Prostate gland (tissue), 2 donors: ENCODE measurements at regions not wholly inside any gene's neighbourhood (a gene's known extent, or its start where the extent isn't known, plus 50 kb on each side); places are given as distances from the start of the nearest gene placed in this dataset.

ENCODE experiments used
- DNase-seq: peaks from one replicate; pipeline ENCODE4 v3.0.0-alpha.2; 2019; ENCODE audit warnings: low spot score
- H3K27ac ChIP-seq, 2 donors: fragments of 200-600 bp; sonication (generic); 2 replicates each; pipeline ENCODE4 v1.5.1; 2017 to 2019
- H3K27me3 ChIP-seq: fragments of 200-600 bp; sonication (generic); replicated peaks from 2 replicates; pipeline ENCODE4 v1.5.1; 2019; ENCODE audit not compliant: insufficient read depth
- H3K36me3 ChIP-seq, 2 donors: fragments of 200-600 bp; sonication (generic); 1 replicate in 1 of 2; 2 replicates in 1 of 2; pipeline versions ENCODE4 v1.5.1 to v1.8.1; 2017 to 2019
- H3K4me1 ChIP-seq: fragments of 200-600 bp; sonication (generic); replicated peaks from 2 replicates; pipeline ENCODE4 v1.5.1; 2019
- H3K4me3 ChIP-seq, 2 donors: fragments of 200-600 bp; sonication (generic); 2 replicates each; pipeline ENCODE4 v1.5.1; 2017 to 2019
- H3K9me3 ChIP-seq: fragments of 200-600 bp; sonication (generic); 2 replicates; pipeline ENCODE4 v1.5.1; 2017
- CTCF ChIP-seq, 4 experiments: fragments of 200-600 bp in 2 of 4; fragments of 450-650 bp in 2 of 4; sonication (generic) in 2 of 4; IDR thresholded peaks; 1 replicate in 3 of 4; 2 replicates in 1 of 4; pipeline ENCODE4 v1.5.1; 2016 to 2019; ENCODE audit warnings: antibody characterized with exemption in 4 of 4, mild to moderate bottlenecking in 2 of 4, moderate library complexity in 2 of 4
- POLR2A ChIP-seq: fragments of 450-650 bp; IDR thresholded peaks from one replicate; pipeline ENCODE4 v1.6.1; 2016; ENCODE audit warnings: antibody characterized with exemption, mild to moderate bottlenecking
- POLR2AphosphoS5 ChIP-seq: sonication (generic); formaldehyde crosslinking; IDR thresholded peaks from one replicate; pipeline ENCODE4 v1.6.1; 2017; ENCODE audit warnings: antibody characterized with exemption
- WGBS: methylation state at CpG from one replicate; pipeline ENCODE4 v1.1.5; 2018; 5-methylcytosine and 5-hydroxymethylcytosine counted together
- intact Hi-C: fragments of 100-400 bp; cut with DNase I; formaldehyde crosslinking; loops from one replicate; pipeline ENCODE4 v1.14.2; 2022

DNA sequence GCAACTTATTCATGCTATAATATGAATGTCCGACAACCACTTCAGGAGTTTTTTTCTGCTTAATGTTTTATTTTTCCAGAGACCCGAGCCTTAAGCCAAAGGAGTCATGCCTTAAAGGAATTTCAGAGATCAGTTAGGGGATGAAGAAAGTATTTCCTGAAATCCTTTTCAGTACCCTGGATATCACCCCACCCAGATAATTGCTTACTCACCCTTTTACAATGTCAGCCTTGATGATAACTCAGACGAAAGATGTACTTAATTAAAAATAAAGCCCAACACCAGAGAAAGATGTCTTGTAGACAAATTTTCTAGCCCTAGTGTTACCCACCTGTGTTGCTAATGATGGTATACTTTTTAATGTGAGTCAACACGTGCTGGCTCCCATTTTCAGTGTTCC is 124.1 kb downstream of the XCL2 start:
- 70% methylated on average over 4 of the region's 4 CpGs for WGBS
- H3K4me1 ChIP-seq, result no peaks in the 10 kb centered on the region
- TF ChIP-seq POLR2AphosphoS5 (no peak), CTCF (IDR thresholded peaks at IDR 0.05) (no peak), POLR2A (no peak)
- intact Hi-C loops, result no loop called here
- H3K27me3 ChIP-seq, result no peaks in the 10 kb centered on the region
- no peak overlapping the region for H3K4me3 ChIP-seq
- no peak overlapping the region for H3K27ac ChIP-seq
- no peaks in the 10 kb centered on the region for H3K36me3 ChIP-seq
- H3K9me3 ChIP-seq, result no peaks in the 10 kb centered on the region
- no peak for DNase-seq

- intact Hi-C loops, result no loop called here
- WGBS, result 94% methylated on average over 4 of the region's 4 CpGs
- no peaks in the 10 kb centered on the region for H3K9me3 ChIP-seq
- H3K27me3 ChIP-seq, result no peaks in the 10 kb centered on the region
- no peak for TF ChIP-seq CTCF (IDR thresholded peaks at IDR 0.05)
- no peak for TF ChIP-seq POLR2AphosphoS5
- TF ChIP-seq POLR2A, result no peak
- no peaks in the 10 kb centered on the region for H3K4me1 ChIP-seq
- H3K36me3 ChIP-seq, result no peaks in the 10 kb centered on the region
- no peak overlapping the region for H3K4me3 ChIP-seq
- DNase-seq, result no peak
- no peak overlapping the region for H3K27ac ChIP-seq
Observed at GRCh38 chr1:168416220-168416619, 127.6 kb downstream of the XCL2 start.

DNA sequence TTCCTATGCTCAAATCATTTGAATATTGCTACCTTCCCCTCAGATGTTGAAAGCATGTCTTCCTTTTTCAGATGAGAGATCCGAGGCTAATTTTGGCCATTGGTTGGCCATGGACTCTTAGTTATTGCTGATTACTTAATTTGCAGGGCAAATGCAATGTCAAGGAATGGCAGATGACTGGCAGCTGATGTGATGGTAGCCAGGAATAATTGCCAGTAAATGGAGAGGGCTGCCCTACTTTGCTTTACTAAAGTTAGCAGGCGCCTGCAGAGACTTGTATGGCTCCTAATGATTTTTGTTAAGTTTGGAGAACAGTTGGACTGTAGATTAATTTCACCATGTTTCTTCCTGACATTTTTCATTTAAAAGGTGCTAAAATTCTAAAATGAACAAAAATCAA is 128.9 kb downstream of the XCL2 start:
- Histone ChIP-seq H3K4me3 (no peak overlapping the region), H3K36me3 (no peaks in the 10 kb centered on the region), H3K27ac (no peak overlapping the region), H3K9me3 (no peaks in the 10 kb centered on the region), H3K4me1 (no peaks in the 10 kb centered on the region), H3K27me3 (no peaks in the 10 kb centered on the region)
- 87% methylated on average over 2 of the region's 2 CpGs for WGBS
- DNase-seq, result no peak
- TF ChIP-seq CTCF (IDR thresholded peaks at IDR 0.05), result no peak
- intact Hi-C loops, result no loop called here

- Histone ChIP-seq H3K4me3 (no peak overlapping the region), H3K27me3 (no peaks in the 10 kb centered on the region), H3K4me1 (no peaks in the 10 kb centered on the region), H3K27ac (no peak overlapping the region), H3K9me3 (no peaks in the 10 kb centered on the region), H3K36me3 (no peaks in the 10 kb centered on the region)
- DNase-seq, result no peak
- WGBS, result 92% methylated on average over 8 of the region's 8 CpGs
- intact Hi-C loops, result no loop called here
- TF ChIP-seq POLR2AphosphoS5 (no peak), CTCF (IDR thresholded peaks at IDR 0.05) (no peak), POLR2A (no peak)
Observed at GRCh38 chr1:168410464-168410863, 129.8 kb downstream of the TBX19 start.

- no peaks in the 10 kb centered on the region for H3K36me3 ChIP-seq
- TF ChIP-seq CTCF (IDR thresholded peaks at IDR 0.05) (no peak), POLR2AphosphoS5 (no peak), POLR2A (no peak)
- intact Hi-C loops, result no loop called here
- H3K9me3 ChIP-seq, result no peaks in the 10 kb centered on the region
- DNase-seq, result no peak
- no peak overlapping the region for H3K27ac ChIP-seq
- no peaks in the 10 kb centered on the region for H3K27me3 ChIP-seq
- WGBS, result 56% methylated on average over 3 of the region's 3 CpGs
- H3K4me1 ChIP-seq, result no peaks in the 10 kb centered on the region
- H3K4me3 ChIP-seq, result no peak overlapping the region
Observed at GRCh38 chr1:168408884-168409283, 128.2 kb downstream of the TBX19 start.
